PC-9 (cell line): ENCODE measurements at regions not wholly inside any gene's neighbourhood (a gene's known extent, or its start where the extent isn't known, plus 50 kb on each side); places are given as distances from the start of the nearest gene placed in this dataset.
A peak's percentile ranks its signal among the peaks of the same experiment; 100 is the strongest.

Experiments
- BruUV-seq: library from RNA; stranded (reverse); fragments of 400-500 nt; replicated peaks from 2 replicates; lab custom pipeline; 2021; lab: Mats Ljungman, UMichigan
- CTCF ChIA-PET: fragments of 300-600 bp; sonication (Branson Sonifier 250); formaldehyde crosslinking; loops from one replicate; lab custom pipeline; 2022; ENCODE audit warnings: antibody characterized with exemption; lab: Charles Lee
- POLR2A ChIA-PET: fragments of 300-600 bp; sonication (Branson Sonifier 250); formaldehyde crosslinking; loops from one replicate; lab custom pipeline; 2022; ENCODE audit warnings: antibody characterized with exemption; ENCODE audit not compliant: unreplicated experiment; lab: Charles Lee
- DNase-seq, 2 experiments: peaks; one replicate each; pipeline versions ENCODE4 v3.0.0 to v3.0.0-alpha.2; 2015 to 2022; ENCODE audit warnings: mixed read lengths in 1 of 2
- H2AFZ ChIP-seq: fragments of 200-600 bp; sonication (generic); 2 replicates; pipeline ENCODE4 v1.8.1; 2017; ENCODE audit warnings: antibody characterized with exemption
- H3F3A ChIP-seq: fragments of 200-600 bp; sonication (generic); 2 replicates; pipeline ENCODE4 v1.8.1; 2017; ENCODE audit warnings: antibody characterized with exemption, mild to moderate bottlenecking, low read depth; ENCODE audit not compliant: insufficient read depth
- H3K27ac ChIP-seq: fragments of 200-600 bp; sonication (generic); 2 replicates; pipeline ENCODE4 v1.6.1; 2016; ENCODE audit warnings: mixed run types
- H3K27me3 ChIP-seq: fragments of 200-600 bp; sonication (generic); 2 replicates; pipeline ENCODE4 v1.6.1; 2016; ENCODE audit warnings: low read depth, mixed run types; ENCODE audit not compliant: insufficient read depth
- H3K36me3 ChIP-seq: fragments of 200-600 bp; sonication (generic); 2 replicates; pipeline ENCODE4 v1.6.1; 2016; ENCODE audit warnings: low read depth, mixed run types
- H3K4me1 ChIP-seq: fragments of 200-600 bp; sonication (generic); replicated peaks from 2 replicates; pipeline ENCODE4 v1.6.1; 2016; ENCODE audit warnings: mixed run types; ENCODE audit not compliant: insufficient read depth
- H3K4me2 ChIP-seq: fragments of 200-600 bp; sonication (generic); 2 replicates; pipeline ENCODE4 v1.6.1; 2017; ENCODE audit warnings: mixed run types
- H3K4me3 ChIP-seq: fragments of 200-600 bp; sonication (generic); 2 replicates; pipeline ENCODE4 v1.6.1; 2016; ENCODE audit warnings: mixed run types
- H3K79me2 ChIP-seq: fragments of 200-600 bp; sonication (generic); 2 replicates; pipeline ENCODE4 v1.6.1; 2017; ENCODE audit warnings: low read depth, mixed run types
- H3K9me2 ChIP-seq: fragments of 200-600 bp; sonication (generic); 2 replicates; pipeline ENCODE4 v1.8.1; 2017; ENCODE audit warnings: mild to moderate bottlenecking; ENCODE audit not compliant: insufficient read depth
- H3K9me3 ChIP-seq: fragments of 200-600 bp; sonication (generic); 2 replicates; pipeline ENCODE4 v1.8.1; 2016; ENCODE audit warnings: low read depth; ENCODE audit not compliant: insufficient read depth
- H4K20me1 ChIP-seq: fragments of 200-600 bp; sonication (generic); 2 replicates; pipeline ENCODE4 v1.8.1; 2017; ENCODE audit not compliant: insufficient read depth
- CTCF ChIP-seq: fragments of 200-600 bp; sonication (generic); conservative IDR thresholded peaks from 2 replicates; pipeline ENCODE4 v1.6.1; 2017; ENCODE audit warnings: mixed run types, antibody characterized with exemption, mild to moderate bottlenecking, moderate library complexity
- EZH2 ChIP-seq: fragments of 200-600 bp; sonication (generic); IDR thresholded peaks from 2 replicates; pipeline ENCODE4 v1.8.0; 2017; ENCODE audit warnings: antibody characterized with exemption, low read depth
- intact Hi-C: fragments of 100-400 bp; cut with micrococcal nuclease; formaldehyde crosslinking; loops from one replicate; pipeline ENCODE4 v1.10.0; 2022; ENCODE audit not compliant: unreplicated experiment

GRCh38 chr5:62720031-62720441 is 141.4 kb downstream of the LRRC70 start:
- Histone ChIP-seq H3K9me2 (no peaks in the 10 kb centered on the region), H3F3A (no peaks in the 10 kb centered on the region), H3K27ac (no peak overlapping the region), H3K4me3 (no peak overlapping the region), H3K4me2 (no peak overlapping the region), H4K20me1 (no peaks in the 10 kb centered on the region), H2AFZ (no peak overlapping the region), H3K36me3 (no peaks in the 10 kb centered on the region), H3K4me1 (no peaks in the 10 kb centered on the region), H3K9me3 (no peaks in the 10 kb centered on the region), H3K79me2 (no peaks in the 10 kb centered on the region), H3K27me3 (peaks cover 9% of the 10 kb centered on the region; the same call in 1 of the 2 replicates)
- intact Hi-C loops, result no loop called here
- no TSS peak for BruUV-seq
- TF ChIP-seq CTCF (no peak; the same call in 1 of the 2 replicates), EZH2 (no peak)
- ChIA-PET CTCF (no interaction called here), POLR2A (no interaction called here)
- DNase-seq, result peak in 1 of 2 experiments; percentile 1

- Histone ChIP-seq H3K9me3 (no peaks in the 10 kb centered on the region), H3K4me3 (no peak overlapping the region), H4K20me1 (no peaks in the 10 kb centered on the region), H3K79me2 (no peaks in the 10 kb centered on the region), H2AFZ (no peak overlapping the region), H3K4me1 (no peaks in the 10 kb centered on the region), H3K27me3 (peaks cover 6% of the 10 kb centered on the region; the same call in 1 of the 2 replicates), H3K27ac (no peak overlapping the region), H3K36me3 (no peaks in the 10 kb centered on the region), H3F3A (no peaks in the 10 kb centered on the region), H3K4me2 (no peak overlapping the region), H3K9me2 (no peaks in the 10 kb centered on the region)
- CTCF ChIA-PET, result no interaction called here
- POLR2A ChIA-PET, result no interaction called here
- TF ChIP-seq EZH2 (no peak), CTCF (no peak)
- no peak for DNase-seq
- intact Hi-C loops, result no loop called here
- BruUV-seq, result no TSS peak
Measured at GRCh38 chr5:62719061-62719720, 140.6 kb downstream of the LRRC70 start.

- POLR2A ChIA-PET, result no interaction called here
- TF ChIP-seq CTCF, result no peak
- TF ChIP-seq EZH2, result no peak
- CTCF ChIA-PET, result no interaction called here
Measured at GRCh38 chr5:62718324-62718723, 139.7 kb downstream of the LRRC70 start.

More at GRCh38 chr5:62718324-62718723, 139.7 kb downstream of the LRRC70 start:
- H3K4me1 ChIP-seq, result no peaks in the 10 kb centered on the region
- no peak overlapping the region for H3K27ac ChIP-seq
- H2AFZ ChIP-seq, result no peak overlapping the region
- intact Hi-C loops, result no loop called here
- H3K9me3 ChIP-seq, result no peaks in the 10 kb centered on the region
- no peaks in the 10 kb centered on the region for H4K20me1 ChIP-seq
- no peak for DNase-seq
- no peaks in the 10 kb centered on the region for H3K36me3 ChIP-seq
- no peak overlapping the region for H3K4me3 ChIP-seq
- no TSS peak for BruUV-seq
- H3K4me2 ChIP-seq, result no peak overlapping the region
- no peaks in the 10 kb centered on the region for H3F3A ChIP-seq
- H3K27me3 ChIP-seq, result peaks cover 11% of the 10 kb centered on the region; the same call in 1 of the 2 replicates
- no peaks in the 10 kb centered on the region for H3K9me2 ChIP-seq
- H3K79me2 ChIP-seq, result no peaks in the 10 kb centered on the region
